IPS-15b (cell line): ENCODE measurements at regions not wholly inside any gene's neighbourhood (a gene's known extent, or its start where the extent isn't known, plus 50 kb on each side); places are given as distances from the start of the nearest gene placed in this dataset.

ENCODE experiments used
- H3K27me3 ChIP-seq: one replicate; pipeline ENCODE4 v1.6.1; 2013; ENCODE audit warnings: low read length; ENCODE audit not compliant: control insufficient read depth, insufficient read depth
- H3K36me3 ChIP-seq: one replicate; pipeline ENCODE4 v1.6.1; 2013; ENCODE audit warnings: low read length; ENCODE audit not compliant: control insufficient read depth, insufficient read depth
- H3K4me1 ChIP-seq: one replicate; pipeline ENCODE4 v1.6.1; 2013; ENCODE audit warnings: mild to moderate bottlenecking, low read length; ENCODE audit not compliant: control insufficient read depth, insufficient read depth
- H3K4me3 ChIP-seq: one replicate; pipeline ENCODE4 v1.5.1; 2013; ENCODE audit warnings: low read depth, low read length
- H3K9ac ChIP-seq: one replicate; pipeline ENCODE4 v1.6.1; 2013; ENCODE audit warnings: low read depth, mild to moderate bottlenecking, low read length
- H3K9me3 ChIP-seq: one replicate; pipeline ENCODE4 v1.6.1; 2013; ENCODE audit warnings: mild to moderate bottlenecking, low read length; ENCODE audit not compliant: control insufficient read depth, insufficient read depth

GRCh38 chr15:46456456-46456855, 821.6 kb downstream of the SQOR start:
- H3K36me3 ChIP-seq = no peaks in the 10 kb centered on the region
- H3K4me3 ChIP-seq = no peak overlapping the region
- H3K4me1 ChIP-seq = no peaks in the 10 kb centered on the region
- no peak overlapping the region for H3K9ac ChIP-seq
- no peaks in the 10 kb centered on the region for H3K9me3 ChIP-seq
- H3K27me3 ChIP-seq = no peaks in the 10 kb centered on the region

DNA sequence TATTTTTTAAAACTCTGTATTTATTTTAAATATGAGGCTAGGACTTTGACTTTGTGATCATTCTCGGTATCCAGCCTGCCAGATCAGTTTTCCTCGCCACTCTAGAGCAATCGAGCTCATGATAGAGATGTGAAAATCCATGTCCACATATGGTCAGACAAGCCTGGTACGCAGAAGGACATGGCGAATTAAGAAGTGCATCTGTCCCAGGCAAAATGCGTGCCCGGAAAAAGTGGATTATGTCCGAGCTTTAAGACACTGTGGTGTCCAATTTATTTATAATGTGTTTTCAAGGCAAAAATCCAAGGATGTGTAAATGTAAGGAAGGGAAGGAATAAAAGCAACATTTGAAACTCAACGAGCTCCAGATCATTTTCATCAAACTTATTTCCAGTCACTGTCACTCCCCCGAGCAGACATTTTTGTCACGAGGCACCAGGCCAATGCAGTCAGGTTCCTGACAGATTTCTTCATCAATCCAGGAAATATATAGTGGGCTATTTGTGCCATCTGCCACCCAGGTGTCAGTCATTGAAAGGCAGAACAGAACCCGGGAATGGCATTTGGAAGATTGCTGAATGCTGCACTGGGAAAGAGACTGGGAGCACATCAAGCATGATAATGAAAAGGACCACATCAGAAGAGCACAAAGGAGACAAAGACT, 825.7 kb downstream of the SQOR start:
- no peaks in the 10 kb centered on the region for H3K36me3 ChIP-seq
- no peak overlapping the region for H3K4me3 ChIP-seq
- no peaks in the 10 kb centered on the region for H3K9me3 ChIP-seq
- no peak overlapping the region for H3K9ac ChIP-seq
- H3K27me3 ChIP-seq = no peaks in the 10 kb centered on the region
- peaks cover 8% of the 10 kb centered on the region for H3K4me1 ChIP-seq

- Histone ChIP-seq H3K27me3 (no peaks in the 10 kb centered on the region), H3K9ac (no peak overlapping the region), H3K9me3 (no peaks in the 10 kb centered on the region), H3K36me3 (no peaks in the 10 kb centered on the region), H3K4me1 (peaks cover 8% of the 10 kb centered on the region), H3K4me3 (no peak overlapping the region)
Measured at GRCh38 chr15:46461416-46461815, 826.6 kb downstream of the SQOR start.

DNA sequence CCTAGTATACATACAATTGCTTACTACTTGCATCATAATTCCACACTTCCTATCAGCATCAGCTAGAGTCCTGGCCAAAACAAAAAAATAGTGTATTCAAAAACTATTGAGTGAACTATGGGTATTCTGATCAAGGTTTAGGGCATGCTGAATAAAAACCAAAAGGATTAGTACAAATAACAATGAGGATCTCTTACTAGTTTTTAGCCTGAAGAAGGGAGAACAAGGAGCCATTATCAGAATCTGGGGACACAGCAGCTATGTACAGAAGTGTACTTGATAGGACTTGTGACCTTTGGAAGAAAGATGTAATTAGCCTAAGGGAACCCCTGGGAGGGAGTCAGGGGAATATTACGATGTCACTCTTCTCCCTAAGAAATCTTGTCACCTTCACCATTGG, 832.2 kb downstream of the SQOR start:
- no peaks in the 10 kb centered on the region for H3K9me3 ChIP-seq
- no peaks in the 10 kb centered on the region for H3K27me3 ChIP-seq
- H3K4me3 ChIP-seq = no peak overlapping the region
- peaks cover 8% of the 10 kb centered on the region for H3K4me1 ChIP-seq
- no peaks in the 10 kb centered on the region for H3K36me3 ChIP-seq
- no peak overlapping the region for H3K9ac ChIP-seq

- Histone ChIP-seq H3K4me1 (no peaks in the 10 kb centered on the region), H3K27me3 (no peaks in the 10 kb centered on the region), H3K9me3 (no peaks in the 10 kb centered on the region), H3K36me3 (no peaks in the 10 kb centered on the region), H3K9ac (no peak overlapping the region), H3K4me3 (no peak overlapping the region)
Measured at GRCh38 chr15:46471096-46471495, 836.3 kb downstream of the SQOR start.

DNA sequence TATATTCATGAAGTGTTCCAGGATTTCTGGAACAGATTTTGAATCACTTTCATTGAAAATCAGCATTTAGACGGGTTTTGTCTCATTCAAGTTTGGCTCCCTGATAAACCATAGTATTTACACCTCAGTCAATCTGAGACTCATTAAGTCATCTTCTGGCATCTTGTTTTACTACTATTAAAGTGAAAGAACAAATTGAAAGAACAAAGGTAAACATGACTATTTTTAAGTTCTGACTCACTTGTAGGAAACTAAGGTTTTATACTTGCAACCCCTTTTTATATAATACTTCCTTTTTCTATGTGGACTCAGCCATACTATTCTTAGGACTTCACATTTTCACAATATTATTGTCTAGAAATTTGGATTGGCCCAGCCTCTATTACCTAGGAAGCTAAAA, 854.4 kb downstream of the SQOR start:
- Histone ChIP-seq H3K4me1 (no peaks in the 10 kb centered on the region), H3K9ac (no peak overlapping the region), H3K4me3 (no peak overlapping the region), H3K9me3 (no peaks in the 10 kb centered on the region), H3K36me3 (no peaks in the 10 kb centered on the region), H3K27me3 (no peaks in the 10 kb centered on the region)

- no peak overlapping the region for H3K4me3 ChIP-seq
- H3K27me3 ChIP-seq = no peaks in the 10 kb centered on the region
- no peaks in the 10 kb centered on the region for H3K9me3 ChIP-seq
- H3K4me1 ChIP-seq = no peaks in the 10 kb centered on the region
- no peaks in the 10 kb centered on the region for H3K36me3 ChIP-seq
- H3K9ac ChIP-seq = no peak overlapping the region
Measured at GRCh38 chr15:46496491-46497115, 861.8 kb downstream of the SQOR start.

DNA sequence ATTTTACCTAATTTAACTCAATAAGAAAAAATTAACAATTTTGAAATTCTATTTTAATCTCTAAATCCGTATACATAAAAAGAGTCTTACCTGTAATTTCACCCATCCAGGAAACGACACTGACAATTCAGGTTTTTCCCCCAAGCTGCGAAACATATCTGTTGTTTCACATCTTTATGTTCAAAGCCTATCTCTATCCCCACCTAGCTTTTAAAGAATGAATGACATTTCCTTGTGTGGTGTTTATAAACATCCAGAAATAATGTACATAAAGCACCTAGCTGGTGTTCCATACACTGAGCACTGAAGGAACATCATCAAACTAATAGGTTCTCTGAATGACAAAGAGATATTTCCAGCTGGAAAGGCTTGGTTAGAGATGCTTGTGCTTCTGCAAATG, 867.8 kb downstream of the SQOR start:
- no peaks in the 10 kb centered on the region for H3K36me3 ChIP-seq
- H3K27me3 ChIP-seq = no peaks in the 10 kb centered on the region
- H3K9ac ChIP-seq = no peak overlapping the region
- no peaks in the 10 kb centered on the region for H3K4me1 ChIP-seq
- H3K9me3 ChIP-seq = no peaks in the 10 kb centered on the region
- no peak overlapping the region for H3K4me3 ChIP-seq

DNA sequence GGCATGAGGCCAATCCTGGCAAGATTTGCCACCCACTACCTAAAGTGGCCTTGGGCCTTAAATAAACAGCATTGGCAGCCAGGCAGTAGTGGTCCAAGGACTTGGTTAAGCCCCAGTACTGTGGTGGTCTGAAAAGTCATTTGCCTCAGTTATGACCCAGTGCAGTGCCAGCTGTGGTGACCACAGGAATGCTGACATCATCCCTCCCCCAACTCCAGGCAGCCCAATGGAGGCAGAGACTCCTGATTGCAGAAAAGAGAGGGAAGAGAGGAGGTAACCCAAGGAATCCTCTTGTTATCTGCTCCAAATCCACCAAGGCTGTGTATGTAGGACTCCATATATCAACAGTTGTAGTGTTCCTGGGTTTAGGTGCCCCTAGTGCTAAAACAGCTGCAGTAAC, 883.6 kb downstream of the SQOR start:
- no peaks in the 10 kb centered on the region for H3K9me3 ChIP-seq
- H3K9ac ChIP-seq = no peak overlapping the region
- H3K4me3 ChIP-seq = no peak overlapping the region
- H3K36me3 ChIP-seq = no peaks in the 10 kb centered on the region
- H3K27me3 ChIP-seq = no peaks in the 10 kb centered on the region
- H3K4me1 ChIP-seq = no peaks in the 10 kb centered on the region

DNA sequence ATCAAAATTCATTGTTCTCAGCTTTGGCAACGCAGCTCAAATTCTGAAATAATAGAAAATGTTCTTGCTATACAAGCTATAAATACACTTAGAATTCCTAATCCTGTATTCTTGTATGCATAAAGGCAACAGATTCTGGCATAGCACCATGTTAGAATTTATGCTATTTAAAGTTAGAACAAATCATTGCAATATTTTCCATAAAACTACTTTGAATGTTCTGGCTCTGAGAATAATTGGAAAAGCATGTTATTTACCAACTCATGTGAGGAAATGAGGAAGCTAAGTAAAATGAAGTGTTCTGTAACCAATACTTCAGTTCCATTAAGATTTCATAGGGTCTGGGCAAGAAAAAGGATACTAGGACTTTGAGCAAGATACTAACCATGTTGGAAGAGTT, 888.9 kb downstream of the SQOR start:
- Histone ChIP-seq H3K27me3 (no peaks in the 10 kb centered on the region), H3K4me1 (no peaks in the 10 kb centered on the region), H3K36me3 (no peaks in the 10 kb centered on the region), H3K4me3 (no peak overlapping the region), H3K9ac (no peak overlapping the region), H3K9me3 (no peaks in the 10 kb centered on the region)

- no peaks in the 10 kb centered on the region for H3K27me3 ChIP-seq
- no peaks in the 10 kb centered on the region for H3K9me3 ChIP-seq
- no peaks in the 10 kb centered on the region for H3K36me3 ChIP-seq
- no peak overlapping the region for H3K9ac ChIP-seq
- H3K4me1 ChIP-seq = no peaks in the 10 kb centered on the region
- H3K4me3 ChIP-seq = no peak overlapping the region
Measured at GRCh38 chr15:46525984-46526725, 891.3 kb downstream of the SQOR start.

GRCh38 chr15:46526726-46527110, 891.9 kb downstream of the SQOR start:
- Histone ChIP-seq H3K4me1 (no peaks in the 10 kb centered on the region), H3K9ac (no peak overlapping the region), H3K27me3 (no peaks in the 10 kb centered on the region), H3K36me3 (no peaks in the 10 kb centered on the region), H3K9me3 (no peaks in the 10 kb centered on the region), H3K4me3 (no peak overlapping the region)
